ENCODE measurements at regions not wholly inside any gene's neighbourhood (a gene's known extent, or its start where the extent isn't known, plus 50 kb on each side); places are given as distances from the start of the nearest gene placed in this dataset.

GRCh38 chr12:84089356-84089755 lies 823.2 kb downstream of the SLC6A15 start:
- no peaks in the 10 kb centered on the region for H3K9me3 ChIP-seq (ENCODE audit: low read length)
- H3K27me3 ChIP-seq (ENCODE audit: insufficient read depth, low read length): no peaks in the 10 kb centered on the region
- no peak overlapping the region for H2AFZ ChIP-seq (ENCODE audit: low read length)
- H4K20me1 ChIP-seq (ENCODE audit: insufficient read depth, low read length): no peaks in the 10 kb centered on the region
- no peaks in the 10 kb centered on the region for H3F3A ChIP-seq (ENCODE audit: insufficient read depth, low read length)
- no peak overlapping the region for H3K4me3 ChIP-seq (ENCODE audit: low read depth, low read length, poor library complexity, severe bottlenecking)
- H3K79me2 ChIP-seq (ENCODE audit: insufficient read depth, low read length): no peaks in the 10 kb centered on the region
- H3K27ac ChIP-seq (ENCODE audit: low read depth, low read length, poor library complexity, severe bottlenecking): no peak overlapping the region
- no peaks in the 10 kb centered on the region for H3K4me1 ChIP-seq (ENCODE audit: insufficient read depth, low read length, severe bottlenecking)
- no peak overlapping the region for H3K9ac ChIP-seq (ENCODE audit: low read length)
- H3K4me2 ChIP-seq (ENCODE audit: low read length): no peak overlapping the region
- H3K9me2 ChIP-seq (ENCODE audit: low read depth, low read length): no peaks in the 10 kb centered on the region
- no peaks in the 10 kb centered on the region for H3K36me3 ChIP-seq (ENCODE audit: insufficient read depth, low read length)
- TF ChIP-seq CTCF (IDR thresholded peaks at IDR 0.05; ENCODE audit: low read length) (no peak), EZH2 (IDR thresholded peaks at IDR 0.05; ENCODE audit: borderline replicate concordance, low read length) (no peak)

- Histone ChIP-seq H3K27ac (ENCODE audit: low read depth, low read length, poor library complexity, severe bottlenecking) (no peak overlapping the region), H3K9me2 (ENCODE audit: low read depth, low read length) (no peaks in the 10 kb centered on the region), H3K4me2 (ENCODE audit: low read length) (no peak overlapping the region), H3F3A (ENCODE audit: insufficient read depth, low read length) (no peaks in the 10 kb centered on the region), H2AFZ (ENCODE audit: low read length) (no peak overlapping the region), H3K36me3 (ENCODE audit: insufficient read depth, low read length) (no peaks in the 10 kb centered on the region), H3K4me1 (ENCODE audit: insufficient read depth, low read length, severe bottlenecking) (no peaks in the 10 kb centered on the region), H3K9me3 (ENCODE audit: low read length) (no peaks in the 10 kb centered on the region), H3K4me3 (ENCODE audit: low read depth, low read length, poor library complexity, severe bottlenecking) (no peak overlapping the region), H3K9ac (ENCODE audit: low read length) (no peak overlapping the region), H3K79me2 (ENCODE audit: insufficient read depth, low read length) (no peaks in the 10 kb centered on the region), H4K20me1 (ENCODE audit: insufficient read depth, low read length) (no peaks in the 10 kb centered on the region), H3K27me3 (ENCODE audit: insufficient read depth, low read length) (no peaks in the 10 kb centered on the region)
- no peak for TF ChIP-seq CTCF (IDR thresholded peaks at IDR 0.05; ENCODE audit: low read length)
- no peak for TF ChIP-seq EZH2 (IDR thresholded peaks at IDR 0.05; ENCODE audit: borderline replicate concordance, low read length)
Measured at GRCh38 chr12:84085046-84085445, 827.6 kb downstream of the SLC6A15 start.

GRCh38 chr12:84079626-84080025 lies 833.0 kb downstream of the SLC6A15 start:
- Histone ChIP-seq H3K9me2 (ENCODE audit: low read depth, low read length) (no peaks in the 10 kb centered on the region), H3K27me3 (ENCODE audit: insufficient read depth, low read length) (no peaks in the 10 kb centered on the region), H3K9ac (ENCODE audit: low read length) (no peak overlapping the region), H3K4me1 (ENCODE audit: insufficient read depth, low read length, severe bottlenecking) (no peaks in the 10 kb centered on the region), H2AFZ (ENCODE audit: low read length) (no peak overlapping the region), H3K4me3 (ENCODE audit: low read depth, low read length, poor library complexity, severe bottlenecking) (no peak overlapping the region), H3K27ac (ENCODE audit: low read depth, low read length, poor library complexity, severe bottlenecking) (no peak overlapping the region), H3F3A (ENCODE audit: insufficient read depth, low read length) (no peaks in the 10 kb centered on the region), H3K4me2 (ENCODE audit: low read length) (no peak overlapping the region), H3K36me3 (ENCODE audit: insufficient read depth, low read length) (no peaks in the 10 kb centered on the region), H3K9me3 (ENCODE audit: low read length) (no peaks in the 10 kb centered on the region), H4K20me1 (ENCODE audit: insufficient read depth, low read length) (no peaks in the 10 kb centered on the region), H3K79me2 (ENCODE audit: insufficient read depth, low read length) (no peaks in the 10 kb centered on the region)
- no peak for TF ChIP-seq EZH2 (IDR thresholded peaks at IDR 0.05; ENCODE audit: borderline replicate concordance, low read length)
- no peak for TF ChIP-seq CTCF (IDR thresholded peaks at IDR 0.05; ENCODE audit: low read length)
